GM21528 (cell line): ENCODE measurements at regions not wholly inside any gene's neighbourhood (a gene's known extent, or its start where the extent isn't known, plus 50 kb on each side); places are given as distances from the start of the nearest gene placed in this dataset.
"Not testable (repeated sequence)": the region's sequence is repeated elsewhere in the genome, so short reads cannot be mapped to it uniquely, and the experiment has no call there.

Experiments
- ATAC-seq: cut with Tn5 transposase; IDR thresholded peaks from one replicate; pipeline ENCODE4 v1.9.1; 2021; ENCODE audit warnings: mild to moderate bottlenecking, moderate library complexity; ENCODE audit not compliant: unreplicated experiment, low FRiP score

DNA sequence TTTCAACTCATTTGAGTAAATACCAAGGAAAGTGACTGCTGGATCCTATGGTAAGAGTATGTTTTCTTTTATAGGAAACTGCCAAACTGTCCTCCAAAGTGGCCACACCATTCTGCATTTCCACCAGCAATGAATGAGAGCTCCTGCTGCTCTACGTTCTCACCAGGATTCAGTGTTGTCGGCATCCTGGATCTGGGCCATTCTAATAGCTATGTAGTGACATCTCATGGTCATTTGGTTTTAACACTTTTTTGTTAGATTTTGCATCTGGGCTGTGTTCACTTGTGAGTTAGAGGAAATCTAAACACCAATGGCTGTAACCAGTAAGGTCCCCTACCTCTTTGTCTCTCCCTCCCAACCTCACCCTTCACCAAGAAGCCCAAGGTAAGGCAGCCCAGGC is 115.9 kb downstream of the ATPSCKMT start:
- no peak for ATAC-seq

- no peak for ATAC-seq
Observed at GRCh38 chr5:10130881-10131280, 118.8 kb downstream of the ATPSCKMT start.

DNA sequence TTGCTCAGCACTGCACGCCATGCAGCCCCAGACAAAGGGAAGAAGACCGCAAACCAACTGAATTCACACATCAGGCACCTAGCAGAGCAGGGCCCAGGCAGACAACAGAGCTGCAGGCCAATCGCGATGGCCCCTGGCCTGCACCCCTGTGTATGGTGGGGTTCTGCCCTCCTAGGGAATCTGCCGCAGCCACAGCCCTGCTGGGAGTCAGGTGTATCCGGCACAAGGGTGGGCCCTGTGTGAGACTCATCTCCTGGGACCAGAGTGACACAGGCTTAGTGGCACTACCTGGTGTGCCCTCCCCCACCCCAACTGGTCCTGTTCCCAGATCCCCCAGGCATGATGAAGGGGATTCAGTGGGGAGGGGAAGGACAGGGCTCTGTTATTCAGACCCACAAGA is 122.8 kb downstream of the ATPSCKMT start:
- no peak for ATAC-seq

- ATAC-seq, result no peak
Observed at GRCh38 chr5:10125116-10125515, 124.6 kb downstream of the ATPSCKMT start.

GRCh38 chr5:10124287-10124686 is 125.4 kb downstream of the ATPSCKMT start:
- no peak for ATAC-seq

DNA sequence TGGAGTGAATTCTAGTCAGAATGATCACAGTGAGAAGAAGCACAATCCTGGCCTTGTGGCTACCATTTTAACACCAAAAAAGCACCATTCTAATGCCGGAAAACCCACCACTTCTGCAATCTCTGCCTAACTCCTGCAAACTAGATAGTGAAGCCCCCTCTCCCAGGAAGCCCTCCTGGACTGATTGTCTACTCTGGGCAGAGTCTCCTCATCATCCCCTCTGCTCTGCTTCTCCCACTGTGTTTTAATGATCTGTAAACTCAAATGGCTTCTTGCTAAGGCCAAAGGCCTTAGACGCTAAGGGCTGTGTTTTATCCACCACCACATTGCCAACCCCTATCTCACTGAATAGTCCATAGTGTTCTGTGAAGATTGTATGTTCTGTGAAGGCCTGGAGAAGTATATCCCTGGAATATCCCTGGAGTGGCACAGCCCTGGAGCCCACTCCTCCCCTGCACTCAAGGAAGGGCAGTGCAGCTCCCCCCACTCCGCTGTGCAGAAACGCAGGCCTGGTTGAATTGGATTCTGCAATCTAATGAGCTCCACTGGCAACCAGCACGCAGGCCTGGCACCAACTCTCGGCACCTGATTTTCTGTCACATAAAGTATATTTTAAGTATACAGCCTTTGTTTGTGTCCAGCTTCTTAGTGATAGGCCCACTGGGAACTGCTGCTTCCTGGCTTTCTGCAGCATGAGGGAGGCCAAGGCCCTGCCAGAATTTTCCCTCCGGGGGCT is 126.3 kb downstream of the ATPSCKMT start:
- ATAC-seq, result no peak

- no peak for ATAC-seq
Observed at GRCh38 chr5:10122076-10122726, 127.5 kb downstream of the ATPSCKMT start.

GRCh38 chr5:10120934-10121333 is 128.8 kb downstream of the ATPSCKMT start:
- ATAC-seq, result no peak

DNA sequence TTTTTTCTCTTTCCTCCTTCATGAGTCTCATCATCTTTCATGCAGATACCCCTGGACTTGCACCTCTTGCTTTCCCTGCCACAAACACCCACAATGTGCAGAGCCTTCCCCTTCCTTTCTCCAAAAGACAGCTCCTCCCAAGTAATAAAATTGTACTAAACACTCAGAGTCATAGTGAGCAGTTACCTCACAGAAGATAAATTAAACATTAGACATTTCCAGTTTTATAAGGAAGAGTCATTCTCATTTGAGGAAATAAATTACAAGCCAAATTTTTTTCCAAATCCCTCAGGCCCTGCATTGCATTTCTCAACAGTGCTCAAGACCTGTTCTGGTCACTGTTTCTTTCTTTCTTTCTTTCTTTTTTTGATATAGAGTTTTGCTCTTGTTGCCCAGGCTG is 131.5 kb downstream of the ATPSCKMT start:
- no peak for ATAC-seq

DNA sequence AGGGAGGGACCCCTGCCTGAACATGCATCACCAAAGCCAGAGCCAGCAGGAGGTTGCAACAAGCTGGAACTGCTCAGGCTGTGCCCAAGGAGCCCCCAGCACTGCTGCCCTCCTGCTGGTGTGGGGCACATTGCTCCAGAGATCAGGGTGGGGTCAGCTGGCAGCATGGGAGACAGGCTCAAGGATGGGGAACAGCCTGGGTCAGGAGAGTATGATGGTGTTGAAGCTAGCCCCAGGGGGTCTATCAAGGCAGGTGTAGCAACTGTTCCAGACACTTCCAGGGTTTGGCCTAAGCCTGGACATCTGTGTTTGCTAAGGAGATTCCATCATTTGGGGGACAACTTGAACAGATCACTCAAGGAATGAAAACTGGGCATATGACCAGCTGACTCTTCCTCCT is 133.1 kb downstream of the ATPSCKMT start:
- no peak for ATAC-seq

GRCh38 chr5:10115669-10116068 is 134.0 kb downstream of the ATPSCKMT start:
- ATAC-seq, result no peak

GRCh38 chr5:10111571-10111970 is 138.1 kb downstream of the ATPSCKMT start:
- no peak for ATAC-seq

- ATAC-seq, result no peak
Observed at GRCh38 chr5:10110228-10110627, 139.5 kb downstream of the ATPSCKMT start.

GRCh38 chr5:10109299-10109698 is 140.4 kb downstream of the ATPSCKMT start:
- ATAC-seq, result no peak

GRCh38 chr5:10106806-10107205 is 142.9 kb downstream of the ATPSCKMT start:
- no peak for ATAC-seq

- no peak for ATAC-seq
Observed at GRCh38 chr5:10106285-10106684, 143.4 kb downstream of the ATPSCKMT start.

GRCh38 chr5:10102706-10103497 is 146.8 kb downstream of the ATPSCKMT start:
- ATAC-seq, result no peak

- ATAC-seq, result not testable (repeated sequence)
Observed at GRCh38 chr5:10102235-10102634, 147.5 kb downstream of the ATPSCKMT start.

GRCh38 chr5:10099548-10099947 is 150.1 kb downstream of the ATPSCKMT start:
- ATAC-seq, result no peak

DNA sequence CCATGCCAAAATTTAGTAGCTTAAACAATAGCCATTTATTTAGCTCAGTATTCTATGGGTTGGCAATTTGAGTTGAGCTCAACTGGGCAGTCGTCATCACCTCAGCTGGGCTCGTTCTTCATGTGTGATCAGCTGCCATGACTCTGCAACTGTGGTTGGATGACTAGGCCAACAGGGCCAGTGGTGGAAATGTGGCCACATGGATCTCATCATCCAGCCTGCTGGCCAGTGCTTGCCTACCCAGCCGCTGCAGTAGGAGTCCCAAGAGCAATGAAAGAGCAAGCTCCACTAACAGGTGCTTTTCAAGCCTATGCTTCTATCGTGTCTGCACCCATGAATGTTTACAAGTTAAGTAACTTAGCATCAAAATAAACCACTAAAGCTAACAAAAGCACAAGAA is 158.0 kb downstream of the ATPSCKMT start:
- no peak for ATAC-seq

GRCh38 chr5:10090074-10090473 is 159.6 kb downstream of the ATPSCKMT start:
- ATAC-seq, result no peak
